SK-N-MC (cell line): ENCODE measurements at regions not wholly inside any gene's neighbourhood (a gene's known extent, or its start where the extent isn't known, plus 50 kb on each side); places are given as distances from the start of the nearest gene placed in this dataset.

ENCODE experiments used
- DNase-seq: peaks from one replicate; pipeline ENCODE4 v3.0.0-alpha.2; 2011; ENCODE audit warnings: low read depth, low spot score
- H3K27ac ChIP-seq: fragments of 200-600 bp; sonication (generic); 2 replicates; pipeline ENCODE4 v1.5.1; 2016; ENCODE audit warnings: mixed run types
- H3K36me3 ChIP-seq: fragments of 200-600 bp; sonication (generic); 2 replicates; pipeline ENCODE4 v1.6.1; 2017; ENCODE audit warnings: antibody characterized with exemption, low read length, mixed read lengths; ENCODE audit not compliant: insufficient read depth
- H3K4me3 ChIP-seq: fragments of 200-600 bp; sonication (generic); 2 replicates; pipeline ENCODE4 v1.5.1; 2016
- H3K9ac ChIP-seq: fragments of 200-600 bp; sonication (generic); 2 replicates; pipeline ENCODE4 v1.8.0; 2017; ENCODE audit warnings: mixed run types, mixed read lengths; ENCODE audit not compliant: insufficient read length
- H3K9me3 ChIP-seq: fragments of 200-600 bp; sonication (generic); 2 replicates; pipeline ENCODE4 v1.6.1; 2017; ENCODE audit warnings: low read depth, mild to moderate bottlenecking, antibody characterized with exemption, low read length, moderate library complexity, mixed read lengths
- EZH2 ChIP-seq: fragments of 200-600 bp; sonication (generic); IDR thresholded peaks from one replicate; pipeline ENCODE4 v1.6.1; 2017; ENCODE audit warnings: antibody characterized with exemption
- FOXP2 ChIP-seq: optimal IDR thresholded peaks from 2 replicates; pipeline ENCODE3; 2011; ENCODE audit warnings: mild to moderate bottlenecking, moderate library complexity; ENCODE audit not compliant: insufficient read depth; ENCODE audit errors: extremely low read length, control extremely low read depth
- POLR2AphosphoS5 ChIP-seq: IDR thresholded peaks from 2 replicates; pipeline ENCODE4 v1.6.1; 2012; ENCODE audit warnings: mild to moderate bottlenecking, low read depth, low read length, borderline replicate concordance

DNA sequence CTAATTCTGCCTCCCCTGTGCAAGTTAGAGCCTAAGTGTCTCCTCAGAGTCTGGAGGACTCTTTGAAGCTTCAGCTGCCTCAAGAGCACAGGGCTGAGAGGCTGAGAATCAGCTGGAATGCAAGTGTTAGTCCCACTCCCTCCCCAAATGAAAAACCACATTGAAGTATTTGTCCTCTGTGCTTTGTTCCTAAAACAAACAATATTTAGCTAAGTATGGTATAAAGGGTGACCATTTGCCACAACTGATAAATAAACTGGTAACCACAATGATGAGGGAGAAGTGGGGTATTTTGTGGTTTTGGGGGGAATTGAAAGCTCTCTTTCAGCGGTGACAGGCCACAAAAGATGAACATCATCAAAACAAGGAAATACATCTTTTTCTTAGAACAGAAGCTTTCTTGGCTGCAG is 91.7 kb upstream of the HDDC2 start:
- Histone ChIP-seq H3K9ac (no peak overlapping the region), H3K36me3 (no peaks in the 10 kb centered on the region), H3K9me3 (no peaks in the 10 kb centered on the region), H3K27ac (no peak overlapping the region), H3K4me3 (no peak overlapping the region)
- no peak for TF ChIP-seq FOXP2
- no peak for TF ChIP-seq POLR2AphosphoS5
- TF ChIP-seq EZH2, result no peak
- no peak for DNase-seq

DNA sequence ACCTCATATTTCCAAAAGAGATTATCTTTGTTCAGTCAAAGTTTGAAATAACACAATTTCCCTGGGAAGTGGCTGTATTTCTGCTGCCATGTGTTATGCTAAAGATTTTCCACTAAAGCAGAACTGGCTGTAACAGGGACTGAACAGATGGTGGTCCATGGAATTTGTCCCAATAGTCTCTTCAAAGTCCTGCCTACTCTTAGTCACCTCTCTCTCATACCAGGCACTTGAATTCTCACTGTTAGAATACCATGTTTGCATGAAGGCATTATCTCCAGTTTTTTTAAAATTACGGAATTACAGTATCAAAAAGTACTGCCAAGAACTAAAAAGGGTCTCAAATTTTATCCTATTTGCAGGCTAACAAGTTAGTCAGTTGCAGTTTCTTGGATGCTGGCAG is 105.0 kb upstream of the HDDC2 start:
- Histone ChIP-seq H3K4me3 (no peak overlapping the region), H3K36me3 (no peaks in the 10 kb centered on the region), H3K9ac (no peak overlapping the region), H3K9me3 (no peaks in the 10 kb centered on the region), H3K27ac (no peak overlapping the region)
- TF ChIP-seq FOXP2 (no peak), POLR2AphosphoS5 (no peak), EZH2 (no peak)
- no peak for DNase-seq

DNA sequence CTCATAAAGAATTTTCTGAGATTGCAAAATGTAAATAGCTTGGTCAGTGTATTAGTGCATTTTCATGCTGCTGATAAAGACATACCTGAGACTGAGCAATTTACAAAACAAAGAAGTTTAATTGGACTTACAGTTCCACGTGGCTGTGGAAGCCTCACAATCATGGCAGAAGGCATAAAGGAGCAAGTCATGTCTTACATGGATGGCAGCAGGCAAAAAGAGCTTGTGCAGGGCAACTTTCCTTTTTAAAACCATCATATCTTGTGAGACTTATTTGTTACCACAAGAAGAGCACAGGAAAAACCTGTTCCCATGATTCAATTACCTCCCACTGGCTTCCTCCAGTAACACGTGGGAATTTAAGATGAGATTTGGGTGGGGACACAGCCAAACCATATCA is 112.7 kb upstream of the HDDC2 start:
- no peaks in the 10 kb centered on the region for H3K36me3 ChIP-seq
- no peak overlapping the region for H3K9ac ChIP-seq
- no peak overlapping the region for H3K4me3 ChIP-seq
- TF ChIP-seq EZH2 (no peak), FOXP2 (no peak), POLR2AphosphoS5 (no peak)
- H3K27ac ChIP-seq, result no peak overlapping the region
- DNase-seq, result no peak
- no peaks in the 10 kb centered on the region for H3K9me3 ChIP-seq

DNA sequence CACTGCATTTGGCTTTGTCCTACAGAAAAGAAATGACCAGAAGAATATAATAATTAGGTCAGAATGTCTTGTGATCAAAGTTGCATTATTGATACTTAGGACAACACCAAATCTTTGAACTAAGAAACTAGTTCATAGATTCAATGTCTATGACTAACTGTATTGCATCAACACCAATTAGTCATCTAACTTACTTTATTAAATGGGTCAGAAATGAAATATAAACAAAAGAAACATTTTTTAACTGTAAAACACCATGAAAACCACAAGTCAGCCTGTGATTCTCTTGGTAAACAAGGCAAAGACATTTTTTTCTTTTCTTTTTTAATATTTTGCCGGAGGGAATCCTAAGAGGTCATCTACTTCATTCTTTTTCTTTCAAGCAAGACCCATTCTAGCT is 114.1 kb upstream of the HDDC2 start:
- Histone ChIP-seq H3K4me3 (no peak overlapping the region), H3K27ac (no peak overlapping the region), H3K9me3 (no peaks in the 10 kb centered on the region), H3K36me3 (no peaks in the 10 kb centered on the region), H3K9ac (no peak overlapping the region)
- TF ChIP-seq FOXP2, result no peak
- TF ChIP-seq POLR2AphosphoS5, result no peak
- no peak for TF ChIP-seq EZH2
- DNase-seq, result no peak

DNA sequence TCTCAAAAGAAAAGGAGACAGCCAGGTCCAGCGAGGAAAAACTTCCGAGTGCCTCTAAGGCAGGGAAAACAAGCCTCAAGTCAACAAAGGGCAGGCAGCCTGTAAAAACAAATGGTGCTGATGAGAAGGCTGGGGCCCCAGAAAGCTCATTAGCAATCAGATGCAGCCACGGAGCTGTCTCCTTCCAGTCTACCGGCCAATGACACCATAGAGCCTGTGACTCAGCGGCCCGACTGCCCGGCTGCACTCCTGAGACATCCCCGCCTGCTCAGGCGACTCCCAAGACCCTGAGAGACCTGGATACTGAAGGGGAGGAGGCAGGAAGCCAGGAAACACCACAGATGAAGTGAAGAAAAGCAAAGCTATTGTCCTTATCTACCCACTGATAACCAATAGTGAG is 120.1 kb upstream of the HDDC2 start:
- no peak overlapping the region for H3K9ac ChIP-seq
- no peak overlapping the region for H3K4me3 ChIP-seq
- no peak for TF ChIP-seq FOXP2
- no peak overlapping the region for H3K27ac ChIP-seq
- no peaks in the 10 kb centered on the region for H3K36me3 ChIP-seq
- no peak for DNase-seq
- H3K9me3 ChIP-seq, result no peaks in the 10 kb centered on the region

DNA sequence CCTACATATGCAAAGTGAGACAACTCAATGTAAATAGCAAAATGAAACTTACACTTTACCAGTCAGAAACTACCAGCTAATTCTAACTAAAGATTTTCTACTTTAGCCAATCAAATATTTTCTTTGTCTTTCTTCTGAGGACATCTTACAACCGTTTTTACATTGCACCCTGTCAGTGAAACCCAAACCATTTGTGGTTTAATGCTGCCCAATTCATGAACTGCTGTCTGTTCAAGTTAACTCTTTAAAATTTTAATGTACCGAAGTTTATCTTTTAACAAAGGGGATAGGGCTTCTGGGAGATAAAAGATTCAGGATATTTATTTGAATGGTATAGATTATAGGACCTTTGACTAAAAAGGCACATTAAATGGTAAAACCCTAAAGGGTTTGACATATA is 121.3 kb upstream of the HDDC2 start:
- no peaks in the 10 kb centered on the region for H3K36me3 ChIP-seq
- H3K4me3 ChIP-seq, result no peak overlapping the region
- no peak for DNase-seq
- H3K9me3 ChIP-seq, result no peaks in the 10 kb centered on the region
- no peak overlapping the region for H3K27ac ChIP-seq
- TF ChIP-seq EZH2, result no peak
- no peak for TF ChIP-seq FOXP2
- no peak for TF ChIP-seq POLR2AphosphoS5
- H3K9ac ChIP-seq, result no peak overlapping the region

DNA sequence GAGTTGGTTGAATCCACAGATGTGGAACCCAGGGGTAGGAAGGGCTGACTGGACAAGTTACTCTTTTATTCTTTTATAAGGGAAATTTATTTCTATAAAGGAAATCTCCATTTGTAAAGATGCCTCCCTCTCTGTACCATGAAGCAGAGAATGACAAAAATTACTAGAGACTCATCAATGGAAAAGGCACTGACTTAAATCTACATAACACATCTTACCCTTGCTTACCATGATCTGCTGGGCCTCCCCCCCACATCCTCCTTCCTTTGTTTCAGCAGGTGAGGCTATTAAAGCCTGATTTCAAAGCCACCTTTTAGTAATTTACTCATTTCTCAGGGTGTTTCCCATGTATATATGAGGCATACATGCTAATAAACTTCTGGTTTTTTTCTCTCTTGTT is 130.2 kb upstream of the HDDC2 start:
- H3K9me3 ChIP-seq, result no peaks in the 10 kb centered on the region
- no peak overlapping the region for H3K9ac ChIP-seq
- no peak overlapping the region for H3K4me3 ChIP-seq
- no peaks in the 10 kb centered on the region for H3K36me3 ChIP-seq
- no peak overlapping the region for H3K27ac ChIP-seq
- TF ChIP-seq FOXP2 (no peak), POLR2AphosphoS5 (no peak), EZH2 (no peak)
- DNase-seq, result no peak

DNA sequence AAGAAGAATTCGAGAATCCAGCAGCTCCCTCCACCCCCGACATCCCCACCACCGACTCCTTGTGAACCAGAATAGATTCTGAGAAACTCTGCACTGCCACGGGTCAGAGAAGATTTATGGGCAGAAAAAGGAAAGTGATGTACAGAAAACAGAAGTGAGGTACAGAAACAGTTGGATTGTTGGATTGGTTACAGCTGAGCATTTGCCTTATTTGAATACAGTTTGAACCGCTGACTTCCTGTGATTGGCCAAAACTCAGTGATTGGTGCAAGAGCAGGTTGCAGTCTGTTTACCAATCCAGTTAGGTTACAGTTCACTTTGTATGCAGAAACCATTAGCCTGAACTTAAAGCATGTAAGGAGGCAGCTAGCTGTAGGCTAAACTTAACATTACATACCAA is 131.2 kb upstream of the HDDC2 start:
- Histone ChIP-seq H3K36me3 (no peaks in the 10 kb centered on the region), H3K9me3 (no peaks in the 10 kb centered on the region), H3K27ac (no peak overlapping the region), H3K4me3 (no peak overlapping the region), H3K9ac (no peak overlapping the region)
- TF ChIP-seq FOXP2 (no peak), POLR2AphosphoS5 (no peak), EZH2 (no peak)
- no peak for DNase-seq

DNA sequence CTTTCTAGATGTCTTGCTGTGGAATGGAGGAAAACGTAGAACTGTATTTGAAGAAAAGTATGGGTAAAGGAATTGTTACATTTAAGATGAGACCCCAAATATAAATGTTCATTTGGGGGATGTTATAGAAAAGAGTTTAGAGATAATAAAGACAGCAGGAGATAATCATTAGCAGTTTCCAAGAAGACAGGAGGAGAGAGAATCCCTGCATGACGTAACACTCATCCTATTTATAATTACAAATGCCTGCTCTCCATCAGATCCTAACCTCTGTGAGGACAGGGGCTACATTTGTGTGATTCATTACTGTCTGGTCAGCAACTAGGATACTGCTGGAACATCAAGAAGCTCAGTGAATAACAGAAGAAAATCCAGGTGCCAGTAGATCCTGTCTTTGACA is 133.0 kb upstream of the HDDC2 start:
- DNase-seq, result no peak
- no peak overlapping the region for H3K27ac ChIP-seq
- TF ChIP-seq FOXP2 (no peak), EZH2 (no peak), POLR2AphosphoS5 (no peak)
- no peak overlapping the region for H3K9ac ChIP-seq
- H3K4me3 ChIP-seq, result no peak overlapping the region
- no peaks in the 10 kb centered on the region for H3K9me3 ChIP-seq
- H3K36me3 ChIP-seq, result no peaks in the 10 kb centered on the region
